GM23338 (cell line): ENCODE measurements at regions not wholly inside any gene's neighbourhood (a gene's known extent, or its start where the extent isn't known, plus 50 kb on each side); places are given as distances from the start of the nearest gene placed in this dataset.

Source experiments
- ATAC-seq: fragments of 200-7000 bp; cut with Tn5 transposase; 3 replicates; pipeline ENCODE4 v1.9.1; 2020
- DNase-seq: peaks from one replicate; pipeline ENCODE4 v3.0.0-alpha.2; 2015; ENCODE audit warnings: low spot score
- H2AFZ ChIP-seq: fragments of 200-600 bp; sonication (generic); 2 replicates; pipeline ENCODE4 v1.8.0; 2016; ENCODE audit warnings: antibody characterized with exemption, mild to moderate bottlenecking, moderate library complexity
- H3F3A ChIP-seq: fragments of 200-600 bp; sonication (generic); replicated peaks from 2 replicates; pipeline ENCODE4 v1.8.0; 2017; ENCODE audit warnings: antibody characterized with exemption, mixed run types, low read depth
- H3K27ac ChIP-seq: fragments of 200-600 bp; sonication (generic); 2 replicates; pipeline ENCODE4 v1.6.1; 2016; ENCODE audit warnings: low read depth
- H3K27me3 ChIP-seq: fragments of 200-600 bp; sonication (generic); 2 replicates; pipeline ENCODE4 v1.8.0; 2016; ENCODE audit warnings: mild to moderate bottlenecking, mixed run types, moderate library complexity; ENCODE audit not compliant: insufficient read depth
- H3K36me3 ChIP-seq: fragments of 200-600 bp; sonication (generic); 2 replicates; pipeline ENCODE4 v1.8.0; 2016; ENCODE audit warnings: mild to moderate bottlenecking; ENCODE audit not compliant: insufficient read depth
- H3K4me1 ChIP-seq: fragments of 200-600 bp; sonication (generic); 2 replicates; pipeline ENCODE4 v1.8.0; 2016; ENCODE audit warnings: mild to moderate bottlenecking, moderate library complexity; ENCODE audit not compliant: insufficient read depth
- H3K4me2 ChIP-seq: fragments of 200-600 bp; sonication (generic); 2 replicates; pipeline ENCODE4 v1.7.1; 2017; ENCODE audit warnings: mixed run types
- H3K4me3 ChIP-seq: fragments of 200-600 bp; sonication (generic); 2 replicates; pipeline ENCODE4 v1.6.1; 2016; ENCODE audit warnings: mixed run types
- H3K79me2 ChIP-seq: fragments of 200-600 bp; sonication (generic); replicated peaks from 2 replicates; pipeline ENCODE4 v1.8.0; 2017; ENCODE audit warnings: mild to moderate bottlenecking; ENCODE audit not compliant: insufficient read depth
- H3K9me2 ChIP-seq: fragments of 200-600 bp; sonication (generic); 2 replicates; pipeline ENCODE4 v1.8.0; 2017; ENCODE audit not compliant: insufficient read depth
- H4K20me1 ChIP-seq: fragments of 200-600 bp; sonication (generic); replicated peaks from 2 replicates; pipeline ENCODE4 v1.8.0; 2017; ENCODE audit warnings: mild to moderate bottlenecking; ENCODE audit not compliant: insufficient read depth
- H3K27ac Mint-ChIP-seq: 2 replicates; pipeline ENCODE4 v1.8.0; 2020; ENCODE audit warnings: inconsistent platforms, mild to moderate bottlenecking, moderate library complexity, mixed read lengths
- H3K27me3 Mint-ChIP-seq: 3 replicates; pipeline ENCODE4 v1.8.0; 2022; ENCODE audit warnings: low read depth, mild to moderate bottlenecking, moderate library complexity, mixed read lengths, inconsistent platforms; ENCODE audit not compliant: insufficient read depth, poor library complexity
- H3K36me3 Mint-ChIP-seq: 3 replicates; pipeline ENCODE4 v1.8.0; 2021; ENCODE audit warnings: low read depth, mild to moderate bottlenecking, inconsistent platforms, moderate library complexity, mixed read lengths
- H3K4me1 Mint-ChIP-seq: 3 replicates; pipeline ENCODE4 v1.8.0; 2020; ENCODE audit warnings: mild to moderate bottlenecking, inconsistent platforms, mixed read lengths
- H3K4me3 Mint-ChIP-seq: 3 replicates; pipeline ENCODE4 v1.8.0; 2021; ENCODE audit warnings: moderate library complexity, mild to moderate bottlenecking, inconsistent platforms, mixed read lengths
- H3K9me3 Mint-ChIP-seq: 3 replicates; pipeline ENCODE4 v1.8.0; 2020; ENCODE audit warnings: moderate library complexity, mild to moderate bottlenecking, inconsistent platforms, mixed read lengths
- CREB1 ChIP-seq: fragments of 250-450 bp; sonication (Bioruptor Pico); IDR thresholded peaks from 2 replicates; pipeline ENCODE4 v1.5.0; 2020; ENCODE audit warnings: low read depth, mild to moderate bottlenecking, moderate library complexity
- ETS1 ChIP-seq: IDR thresholded peaks from 2 replicates; pipeline ENCODE4 v1.6.1; 2016; ENCODE audit warnings: antibody characterized with exemption
- EZH2 ChIP-seq: fragments of 200-600 bp; sonication (generic); IDR thresholded peaks from one replicate; pipeline ENCODE4 v1.8.0; 2017; ENCODE audit warnings: antibody characterized with exemption, mild to moderate bottlenecking, low read depth; ENCODE audit not compliant: unreplicated experiment
- POLR2AphosphoS5 ChIP-seq: IDR thresholded peaks from 2 replicates; pipeline ENCODE4 v1.6.1; 2016; ENCODE audit warnings: antibody characterized with exemption, low read depth
- ZNF114 ChIP-seq: fragments of 250-450 bp; sonication (Bioruptor Pico); IDR thresholded peaks from 2 replicates; pipeline ENCODE4 v1.5.0; 2020; ENCODE audit warnings: mild to moderate bottlenecking, moderate library complexity
- ZNF331 ChIP-seq: fragments of 250-450 bp; sonication (Bioruptor Pico); IDR thresholded peaks from 2 replicates; pipeline ENCODE4 v1.5.0; 2020; ENCODE audit warnings: low read depth, mild to moderate bottlenecking, moderate library complexity
- ZNF462 ChIP-seq: fragments of 250-450 bp; sonication (Bioruptor Pico); IDR thresholded peaks from 2 replicates; pipeline ENCODE4 v1.5.0; 2020; ENCODE audit warnings: mild to moderate bottlenecking, moderate library complexity
- TF ChIP-seq, protein P1 (sequence below): IDR thresholded peaks from one replicate; pipeline ENCODE4 v1.6.1; 2018; ENCODE audit warnings: antibody characterized with exemption; ENCODE audit not compliant: unreplicated experiment

- Histone ChIP-seq H3K9me2 (0 out of 2 replicates have a peak, but pooled peaks cover 10% of the 10 kb centered on the region), H4K20me1 (no peaks in the 10 kb centered on the region), H3K36me3 (no peaks in the 10 kb centered on the region), H3K4me2 (no peak overlapping the region), H3F3A (no peaks in the 10 kb centered on the region), H3K79me2 (no peaks in the 10 kb centered on the region), H3K4me3 (no peak overlapping the region), H3K4me1 (peaks cover 12% of the 10 kb centered on the region; the same call in 1 of the 2 replicates), H2AFZ (no peak overlapping the region), H3K27me3 (no peaks in the 10 kb centered on the region), H3K27ac (no peak overlapping the region)
- Mint-ChIP-seq H3K27me3 (peaks cover 4% of the 10 kb centered on the region), H3K36me3 (peaks cover 3% of the 10 kb centered on the region; the same call in 1 of the 3 replicates), H3K4me3 (no peak overlapping the region), H3K9me3 (peaks cover 3% of the 10 kb centered on the region; the same call in 2 of the 3 replicates), H3K27ac (no peak overlapping the region), H3K4me1 (peaks cover 8% of the 10 kb centered on the region)
- ATAC-seq = no peak
- no peak for TF ChIP-seq ZNF462 (CRISPR knock-in tag)
- no peak for TF ChIP-seq ZNF114
- no peak for TF ChIP-seq ZNF331 (CRISPR knock-in tag)
- TF ChIP-seq EZH2 = no peak
- TF ChIP-seq, protein P1, sequence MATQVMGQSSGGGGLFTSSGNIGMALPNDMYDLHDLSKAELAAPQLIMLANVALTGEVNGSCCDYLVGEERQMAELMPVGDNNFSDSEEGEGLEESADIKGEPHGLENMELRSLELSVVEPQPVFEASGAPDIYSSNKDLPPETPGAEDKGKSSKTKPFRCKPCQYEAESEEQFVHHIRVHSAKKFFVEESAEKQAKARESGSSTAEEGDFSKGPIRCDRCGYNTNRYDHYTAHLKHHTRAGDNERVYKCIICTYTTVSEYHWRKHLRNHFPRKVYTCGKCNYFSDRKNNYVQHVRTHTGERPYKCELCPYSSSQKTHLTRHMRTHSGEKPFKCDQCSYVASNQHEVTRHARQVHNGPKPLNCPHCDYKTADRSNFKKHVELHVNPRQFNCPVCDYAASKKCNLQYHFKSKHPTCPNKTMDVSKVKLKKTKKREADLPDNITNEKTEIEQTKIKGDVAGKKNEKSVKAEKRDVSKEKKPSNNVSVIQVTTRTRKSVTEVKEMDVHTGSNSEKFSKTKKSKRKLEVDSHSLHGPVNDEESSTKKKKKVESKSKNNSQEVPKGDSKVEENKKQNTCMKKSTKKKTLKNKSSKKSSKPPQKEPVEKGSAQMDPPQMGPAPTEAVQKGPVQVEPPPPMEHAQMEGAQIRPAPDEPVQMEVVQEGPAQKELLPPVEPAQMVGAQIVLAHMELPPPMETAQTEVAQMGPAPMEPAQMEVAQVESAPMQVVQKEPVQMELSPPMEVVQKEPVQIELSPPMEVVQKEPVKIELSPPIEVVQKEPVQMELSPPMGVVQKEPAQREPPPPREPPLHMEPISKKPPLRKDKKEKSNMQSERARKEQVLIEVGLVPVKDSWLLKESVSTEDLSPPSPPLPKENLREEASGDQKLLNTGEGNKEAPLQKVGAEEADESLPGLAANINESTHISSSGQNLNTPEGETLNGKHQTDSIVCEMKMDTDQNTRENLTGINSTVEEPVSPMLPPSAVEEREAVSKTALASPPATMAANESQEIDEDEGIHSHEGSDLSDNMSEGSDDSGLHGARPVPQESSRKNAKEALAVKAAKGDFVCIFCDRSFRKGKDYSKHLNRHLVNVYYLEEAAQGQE = no peak
- no peak for TF ChIP-seq CREB1 (CRISPR knock-in tag)
- no peak for TF ChIP-seq POLR2AphosphoS5
- no peak for TF ChIP-seq ETS1
- DNase-seq = no peak
Observed at GRCh38 chr16:17793354-17793753, 322.6 kb upstream of the XYLT1 start.
